Right forelimb (tissue), 1 donor: ENCODE measurements at regions not wholly inside any gene's neighbourhood (a gene's known extent, or its start where the extent isn't known, plus 50 kb on each side); places are given as distances from the start of the nearest gene placed in this dataset.
"Not testable (repeated sequence)": the region's sequence is repeated elsewhere in the genome, so short reads cannot be mapped to it uniquely, and the experiment has no call there.

ENCODE experiments used
- DNase-seq: peaks from one replicate; pipeline ENCODE4 v3.0.0-alpha.2; 2018

DNA sequence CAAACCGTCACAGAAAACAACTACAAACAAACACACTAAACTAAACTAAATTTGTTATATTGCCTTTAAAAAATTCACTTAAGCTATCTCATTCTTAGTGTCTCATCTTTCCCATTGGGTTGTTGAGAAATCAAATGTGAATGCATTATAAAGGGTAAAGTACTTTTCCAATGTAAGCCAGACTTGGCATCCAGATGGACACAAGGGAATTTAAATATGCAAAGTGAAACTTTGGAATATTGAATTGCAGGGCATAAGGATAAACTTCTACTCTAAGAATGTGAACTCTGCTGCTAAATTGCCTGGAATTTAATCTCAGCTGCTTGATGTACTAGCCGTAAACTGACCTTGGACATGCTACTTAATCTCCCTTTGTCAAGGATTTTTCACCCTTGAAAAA lies 1554.6 kb downstream of the CDH8 start:
- no peak for DNase-seq

DNA sequence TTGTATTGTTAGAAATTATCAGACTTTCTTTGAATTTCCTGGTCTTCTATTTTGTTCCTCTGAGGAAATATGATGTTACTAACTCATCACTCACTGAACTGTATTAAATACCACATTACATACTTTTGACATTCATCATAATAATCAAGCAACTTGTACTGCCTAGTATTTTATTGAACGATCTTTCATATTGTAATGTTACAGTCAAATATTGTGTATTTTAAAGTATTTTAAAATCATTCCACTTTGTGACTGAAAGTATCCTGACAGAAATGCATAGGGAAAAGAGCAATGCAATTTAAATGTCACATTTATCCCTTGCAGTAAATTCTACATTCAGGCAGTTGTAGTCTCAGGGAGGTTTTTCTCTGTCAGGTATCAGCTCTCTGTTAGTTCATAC lies 1557.4 kb downstream of the CDH8 start:
- DNase-seq, result no peak

DNA sequence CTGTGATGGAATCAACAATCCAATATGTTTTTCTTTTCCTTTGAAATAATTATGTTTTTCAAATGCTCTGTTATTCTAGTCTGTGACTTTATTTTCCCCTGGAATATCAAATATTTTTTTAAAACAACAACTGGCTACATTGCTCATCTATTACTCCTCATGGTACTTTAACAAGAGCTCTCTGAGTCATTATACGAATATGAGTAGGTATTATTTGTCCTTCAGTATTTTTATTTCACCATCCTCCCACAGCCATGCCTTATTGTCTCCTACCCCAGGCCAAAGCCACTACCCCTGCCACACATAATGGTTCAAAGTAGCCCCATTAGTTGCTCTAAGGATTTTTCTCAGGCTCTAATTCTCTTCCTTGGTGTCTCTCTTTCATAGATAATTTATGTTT lies 1572.3 kb downstream of the CDH8 start:
- DNase-seq, result no peak

DNA sequence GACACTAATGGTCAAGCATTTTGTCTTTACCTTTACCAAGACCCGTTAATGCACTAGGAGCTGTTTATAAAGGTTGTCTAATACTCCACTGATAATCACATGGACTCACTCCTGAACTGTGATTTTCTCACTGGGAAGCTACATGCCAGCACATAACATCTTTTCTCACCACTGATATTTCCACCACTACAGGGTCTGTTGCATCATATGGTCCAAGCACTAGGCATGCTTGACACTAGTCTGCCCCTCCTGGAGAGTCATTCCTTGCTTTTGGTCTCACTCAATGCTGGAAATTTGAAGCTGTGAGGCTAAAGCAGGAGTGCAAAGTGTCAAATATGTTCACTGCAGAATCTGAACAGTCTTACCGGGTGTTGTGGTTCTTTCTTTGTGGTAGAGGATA lies 1576.8 kb downstream of the CDH8 start:
- DNase-seq, result no peak

DNA sequence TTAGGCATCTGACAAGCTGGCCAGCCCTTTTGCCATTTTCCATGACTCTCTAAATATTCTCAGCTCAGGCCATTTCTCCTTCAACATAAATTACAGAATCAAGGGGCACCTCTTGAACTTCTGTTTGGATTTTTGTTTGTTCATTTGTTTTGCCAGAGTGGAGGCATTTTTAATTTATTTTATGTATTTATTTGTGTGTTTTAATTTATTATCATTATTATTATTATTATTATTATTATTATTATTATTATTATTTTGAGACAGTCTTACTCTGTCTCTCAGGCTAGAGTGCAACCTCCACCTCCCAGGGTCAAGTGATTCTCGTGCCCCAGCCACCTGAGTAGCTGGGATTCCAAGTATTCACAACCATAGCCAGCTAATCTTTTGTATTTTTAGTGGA lies 1578.0 kb downstream of the CDH8 start:
- no peak for DNase-seq

DNA sequence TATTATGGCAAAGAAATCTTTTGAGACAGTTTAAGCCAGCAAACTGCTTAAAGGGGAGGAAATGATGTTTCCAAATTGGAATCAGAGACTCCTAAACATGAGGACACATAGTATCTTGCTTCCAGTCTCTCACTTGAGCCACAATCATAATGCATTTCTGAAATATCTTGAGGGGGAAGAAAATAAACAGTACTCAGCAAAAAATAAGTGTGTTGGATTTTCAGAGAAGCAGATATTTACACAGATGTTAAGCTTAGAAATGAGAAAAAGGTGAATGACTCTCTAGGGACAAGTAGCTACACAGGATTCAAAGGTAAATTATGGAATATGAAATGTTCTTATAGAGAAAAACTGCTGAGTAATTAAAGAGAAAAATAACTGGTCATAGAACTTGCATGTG lies 1583.6 kb downstream of the CDH8 start:
- no peak for DNase-seq

DNA sequence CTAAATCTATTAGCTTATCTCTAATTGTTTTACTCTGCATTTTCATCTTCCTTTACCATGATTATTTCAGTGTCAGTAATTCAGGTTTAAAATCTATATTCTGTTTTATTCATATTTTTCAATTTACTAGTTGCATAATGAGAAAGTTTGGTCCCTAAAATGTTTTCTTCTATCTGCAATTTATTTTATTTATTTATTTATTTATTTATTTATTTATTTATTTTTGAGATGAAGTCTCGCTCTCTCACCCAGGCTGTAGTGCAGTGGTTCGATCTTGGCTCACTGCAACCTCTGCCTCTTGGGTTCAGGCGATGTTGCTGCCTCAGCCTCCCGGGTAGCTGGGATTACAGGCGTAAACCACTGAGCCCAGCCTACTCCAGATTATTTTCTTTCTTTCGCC lies 1597.3 kb downstream of the CDH8 start:
- no peak for DNase-seq

DNA sequence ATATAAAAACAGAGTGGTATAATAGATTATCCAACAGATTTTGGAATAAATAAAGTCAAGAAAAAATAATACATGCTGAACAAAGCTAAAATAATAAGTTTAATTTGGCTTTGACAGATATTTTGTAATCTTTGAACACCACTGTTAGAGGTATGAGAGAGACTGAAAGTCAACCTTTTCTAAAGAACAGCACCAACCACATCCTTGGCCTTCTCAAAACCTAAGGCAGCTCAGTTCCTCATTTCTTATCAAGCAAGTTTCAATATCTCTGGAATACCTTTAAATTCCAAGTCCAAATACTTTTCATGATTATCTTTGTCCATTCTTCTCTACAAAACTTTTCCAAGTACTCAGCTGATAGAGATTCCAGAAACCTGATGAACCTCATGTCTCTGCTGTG lies 1603.8 kb downstream of the CDH8 start:
- DNase-seq, result no peak

DNA sequence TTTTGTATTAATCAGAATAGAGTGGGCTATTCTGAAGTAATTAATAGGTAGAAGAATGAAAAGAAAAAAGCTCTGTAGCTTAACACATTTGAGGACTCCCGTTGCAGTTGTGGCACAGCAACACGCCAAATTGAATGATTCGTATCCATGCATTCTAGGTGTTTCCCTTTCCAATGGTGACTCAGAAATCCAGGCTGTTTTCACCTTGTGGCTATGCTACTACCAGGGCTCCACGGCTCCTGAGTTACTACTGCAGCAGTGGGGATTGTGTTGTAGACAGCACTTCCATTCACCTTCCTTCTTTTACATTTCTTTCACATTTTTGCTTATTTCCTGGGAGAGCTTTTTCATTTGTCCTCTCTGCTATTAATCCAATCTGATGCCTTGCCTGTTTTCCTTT lies 1616.4 kb downstream of the CDH8 start:
- no peak for DNase-seq

DNA sequence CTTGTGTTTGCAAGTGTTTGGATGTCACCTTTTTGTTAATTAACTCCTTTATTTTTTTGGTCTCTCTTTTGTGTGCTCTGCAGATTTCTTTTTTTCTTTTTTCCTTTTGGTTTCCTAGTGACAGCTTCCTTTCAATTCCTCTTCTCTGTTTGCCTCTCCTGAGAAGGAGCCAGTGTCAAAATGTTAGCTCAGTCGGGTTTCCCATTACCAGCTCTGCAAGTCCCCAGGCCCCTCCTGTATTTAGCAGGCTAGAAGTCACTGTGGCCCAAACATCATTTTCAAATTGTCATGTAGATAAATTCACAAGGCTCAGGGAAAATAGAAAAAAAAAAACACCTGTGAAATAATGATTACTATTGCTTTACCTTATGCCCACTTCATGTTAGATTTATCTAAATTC lies 1621.6 kb downstream of the CDH8 start:
- no peak for DNase-seq

DNA sequence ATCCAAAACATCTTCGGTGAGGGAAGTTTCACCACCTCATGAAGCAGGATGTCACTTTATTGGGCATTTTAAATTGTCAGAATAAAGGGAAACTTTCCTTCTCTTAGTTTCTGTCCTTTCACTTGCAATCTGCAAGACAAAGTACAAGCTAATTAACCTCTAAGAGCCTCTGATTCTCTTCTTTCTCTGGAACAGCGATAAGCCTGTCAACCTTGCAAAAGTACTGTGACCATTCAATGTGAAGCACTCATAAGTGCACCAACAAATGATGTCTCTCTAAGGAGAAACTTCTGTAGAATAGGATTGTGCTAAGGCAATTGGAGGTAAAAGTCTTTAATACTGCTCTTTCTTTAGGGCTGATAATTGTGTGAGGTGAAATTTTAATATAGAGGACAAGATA lies 1622.3 kb downstream of the CDH8 start:
- DNase-seq, result no peak

DNA sequence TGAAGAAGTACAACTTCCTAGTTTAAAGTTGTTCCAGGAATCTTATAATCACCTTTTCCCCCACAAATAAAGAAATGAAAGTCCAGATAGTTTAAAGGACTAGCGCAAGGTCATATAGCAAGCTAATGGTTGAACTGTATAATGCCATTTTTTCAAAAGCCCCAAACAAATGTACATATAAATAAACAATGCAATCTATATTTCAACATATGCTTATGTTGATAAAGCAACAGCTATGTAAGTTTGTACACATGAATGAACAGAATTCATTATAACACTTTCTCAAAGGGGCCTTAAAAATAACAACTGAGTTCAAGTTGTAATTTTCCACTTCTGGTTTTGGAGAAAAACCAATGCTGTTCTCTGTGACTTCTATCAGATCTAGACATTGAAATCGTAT lies 1628.6 kb downstream of the CDH8 start:
- DNase-seq, result no peak

DNA sequence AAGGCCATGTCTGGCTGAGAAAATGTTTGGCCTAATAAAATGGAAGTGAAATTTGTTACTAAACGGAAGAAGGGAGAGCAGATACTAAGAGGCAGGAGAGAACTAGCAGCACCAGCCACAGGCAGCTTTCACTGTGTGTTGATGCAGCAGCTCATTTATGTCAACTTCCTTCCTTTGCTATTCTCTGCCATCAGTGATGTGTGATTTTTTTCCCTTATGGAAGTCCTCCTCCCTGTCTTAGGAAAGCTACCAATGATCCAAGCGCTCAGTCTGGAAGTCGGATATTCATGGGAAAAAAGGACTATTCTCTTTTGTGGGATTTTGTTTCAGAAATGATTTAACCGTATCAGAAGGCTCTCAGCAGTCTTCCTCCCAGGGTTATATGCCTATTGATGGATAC lies 1629.2 kb downstream of the CDH8 start:
- DNase-seq, result no peak

DNA sequence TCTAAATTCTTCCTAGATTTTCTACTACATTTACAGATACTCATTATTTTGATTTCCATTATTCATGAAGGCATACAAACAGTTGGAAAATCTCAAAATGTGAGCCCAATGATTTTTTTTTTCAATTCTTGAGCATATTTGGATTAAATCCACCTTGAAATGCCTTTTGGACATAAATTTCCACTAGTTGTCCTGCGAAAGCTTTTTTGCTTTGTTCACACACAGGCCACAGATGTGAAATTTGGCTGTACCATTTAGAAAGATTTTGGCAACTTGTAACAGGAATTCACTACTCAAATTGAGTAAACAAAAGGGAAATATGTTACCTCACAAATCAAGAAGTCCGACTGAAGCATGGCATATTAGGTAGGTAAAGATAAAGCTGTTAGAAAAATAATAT lies 1631.0 kb downstream of the CDH8 start:
- DNase-seq, result no peak

DNA sequence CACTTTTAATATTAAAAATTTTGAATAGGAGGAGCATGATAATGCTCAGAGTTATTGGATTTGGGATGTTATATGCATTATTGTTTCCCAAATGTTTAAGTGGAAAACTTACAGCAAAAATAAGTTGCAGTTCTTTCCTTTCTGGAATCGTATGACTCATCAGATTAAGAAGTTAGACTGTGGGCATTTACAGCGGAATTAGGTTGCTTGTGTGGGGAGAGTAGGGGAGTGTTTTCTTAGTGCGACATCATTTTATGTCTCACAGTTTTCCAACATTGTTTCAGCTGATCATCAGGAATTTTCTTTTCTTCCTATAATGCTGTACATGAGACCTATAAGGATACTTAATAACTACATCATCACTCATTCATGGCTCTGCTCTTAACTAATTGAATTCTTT lies 1631.8 kb downstream of the CDH8 start:
- no peak for DNase-seq

DNA sequence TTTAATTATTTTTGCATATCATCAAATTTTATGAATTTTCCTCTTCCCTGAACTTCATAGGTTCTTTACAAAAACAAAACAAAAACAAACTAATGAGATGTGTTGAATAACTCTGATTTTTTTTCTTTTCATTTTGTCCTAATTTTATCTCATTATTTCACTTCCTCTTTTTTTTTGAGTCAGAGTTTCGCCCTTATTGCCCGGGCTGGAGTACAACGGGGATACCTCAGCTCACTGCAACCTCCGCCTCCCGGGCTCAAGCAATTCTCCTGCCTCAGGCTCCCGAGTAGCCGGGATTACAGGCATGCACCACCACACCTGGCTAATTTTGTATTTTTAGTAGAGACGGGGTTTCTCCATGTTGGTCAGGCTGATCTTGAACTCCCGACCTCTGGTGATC lies 1633.3 kb downstream of the CDH8 start:
- not testable (repeated sequence) for DNase-seq

DNA sequence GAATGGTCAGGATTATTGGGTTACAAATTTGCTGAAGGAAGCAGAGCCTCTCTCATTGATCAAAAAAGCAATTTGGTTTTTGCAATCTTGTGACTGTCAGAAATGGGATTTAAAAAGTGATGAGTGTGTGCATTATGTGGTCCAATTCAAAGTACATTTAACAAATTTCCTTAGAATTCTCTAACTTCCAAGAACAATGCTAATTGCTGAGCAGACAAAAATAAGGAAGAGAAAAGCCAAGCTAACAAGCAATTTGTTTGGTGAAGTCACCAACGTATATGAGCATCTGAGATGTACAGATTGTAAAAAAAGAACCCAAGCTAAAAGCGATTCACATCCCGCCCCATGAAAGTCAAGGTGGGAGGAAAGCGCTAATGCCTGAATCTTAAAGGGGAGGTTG lies 1643.9 kb downstream of the CDH8 start:
- no peak for DNase-seq

DNA sequence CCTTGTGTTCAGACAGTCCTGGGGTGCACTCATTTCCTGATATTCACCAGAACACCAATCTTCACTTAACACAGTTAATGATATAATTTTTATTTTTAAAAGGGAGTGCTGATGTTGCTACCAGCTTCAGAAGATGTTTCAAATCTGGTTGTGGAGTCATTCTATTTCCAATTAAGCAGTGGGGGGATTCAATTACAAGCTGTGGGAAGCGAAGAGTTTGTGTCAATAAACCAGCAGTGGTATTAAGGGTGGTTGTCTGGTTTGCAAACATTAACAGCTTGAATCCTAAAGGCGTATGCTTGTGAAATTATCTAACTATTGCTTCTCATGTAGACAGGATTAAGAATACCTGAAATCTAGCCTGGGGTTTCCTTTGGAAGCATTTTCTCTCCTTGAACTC lies 1637.5 kb upstream of the GOT2 start:
- DNase-seq, result no peak

DNA sequence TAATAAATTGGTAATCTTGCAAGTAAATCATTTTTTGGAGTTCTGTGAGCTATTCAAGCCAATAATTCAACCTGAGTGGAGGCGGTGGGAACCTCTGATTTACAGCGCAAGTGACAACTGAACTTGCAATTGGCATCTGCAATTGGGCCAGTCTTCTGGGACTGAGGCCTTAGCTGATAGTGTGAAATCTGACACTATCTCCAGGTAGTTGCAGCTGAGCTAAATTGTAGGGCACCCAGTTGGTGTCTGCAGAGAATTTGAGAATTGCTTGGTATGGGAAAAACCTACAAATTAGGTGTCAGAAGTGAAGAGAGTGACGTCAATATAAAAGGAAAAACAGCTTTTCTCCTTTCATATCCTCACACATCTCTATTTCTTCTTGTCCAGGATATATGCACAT lies 1633.6 kb upstream of the GOT2 start:
- no peak for DNase-seq

DNA sequence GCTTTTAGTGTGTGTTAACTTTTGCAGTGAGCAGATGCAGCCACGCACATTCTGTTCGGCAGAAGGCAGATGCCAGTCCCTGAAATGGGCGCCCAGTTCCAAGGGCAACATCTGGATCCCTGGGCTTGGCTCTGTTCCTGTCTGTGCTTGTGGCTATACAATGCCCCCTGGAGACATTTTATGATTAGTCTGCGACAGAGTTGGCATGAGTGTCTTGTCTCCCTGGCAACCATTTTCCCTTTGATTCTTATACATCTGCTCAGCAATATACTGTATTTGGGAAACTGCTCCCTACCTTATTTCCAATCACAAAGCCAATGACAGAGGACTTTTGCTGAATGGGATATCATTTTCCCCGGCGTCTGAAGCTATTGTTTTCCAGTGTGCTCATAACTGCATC lies 1629.5 kb upstream of the GOT2 start:
- no peak for DNase-seq

DNA sequence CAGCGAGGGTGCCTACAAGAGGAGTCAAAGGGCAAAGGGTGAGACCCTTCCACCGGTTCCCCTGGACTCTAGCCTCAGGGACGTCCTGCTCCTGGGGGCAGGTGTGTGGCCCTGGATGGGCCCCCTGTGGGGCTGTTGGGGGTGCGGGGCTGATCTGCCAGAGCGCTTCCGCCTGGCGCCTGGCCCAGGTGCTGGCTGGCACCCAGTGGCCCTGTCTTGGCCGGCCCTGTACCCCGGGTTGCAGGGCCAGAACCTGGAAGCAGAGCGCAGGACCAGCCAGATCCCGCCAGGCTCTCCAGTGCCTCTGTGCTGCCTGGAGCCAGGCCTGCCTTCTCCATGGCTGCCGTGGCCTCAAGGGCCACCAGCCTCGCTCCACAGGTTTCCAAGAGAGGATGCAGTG lies 1625.8 kb upstream of the GOT2 start:
- DNase-seq, result not testable (repeated sequence)

DNA sequence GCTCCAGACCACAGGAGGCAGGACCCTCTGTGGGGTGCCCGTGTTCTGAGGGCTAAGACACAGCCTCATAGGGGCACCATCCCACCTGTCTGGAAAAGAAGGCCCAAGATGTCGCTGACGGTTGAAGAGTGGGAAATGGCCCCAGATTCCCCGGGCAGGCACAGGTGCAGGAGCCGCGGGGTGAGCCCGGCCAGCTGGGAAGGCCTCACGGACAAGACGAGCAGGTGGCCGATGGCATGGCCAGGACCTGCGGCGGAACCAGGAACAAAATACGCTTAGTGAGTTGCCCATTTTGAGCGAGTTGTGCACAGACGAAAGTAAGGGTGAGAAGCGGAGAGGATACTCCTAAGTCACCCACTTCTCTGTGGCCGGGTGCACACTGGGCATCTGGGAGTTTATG lies 1625.3 kb upstream of the GOT2 start:
- not testable (repeated sequence) for DNase-seq

DNA sequence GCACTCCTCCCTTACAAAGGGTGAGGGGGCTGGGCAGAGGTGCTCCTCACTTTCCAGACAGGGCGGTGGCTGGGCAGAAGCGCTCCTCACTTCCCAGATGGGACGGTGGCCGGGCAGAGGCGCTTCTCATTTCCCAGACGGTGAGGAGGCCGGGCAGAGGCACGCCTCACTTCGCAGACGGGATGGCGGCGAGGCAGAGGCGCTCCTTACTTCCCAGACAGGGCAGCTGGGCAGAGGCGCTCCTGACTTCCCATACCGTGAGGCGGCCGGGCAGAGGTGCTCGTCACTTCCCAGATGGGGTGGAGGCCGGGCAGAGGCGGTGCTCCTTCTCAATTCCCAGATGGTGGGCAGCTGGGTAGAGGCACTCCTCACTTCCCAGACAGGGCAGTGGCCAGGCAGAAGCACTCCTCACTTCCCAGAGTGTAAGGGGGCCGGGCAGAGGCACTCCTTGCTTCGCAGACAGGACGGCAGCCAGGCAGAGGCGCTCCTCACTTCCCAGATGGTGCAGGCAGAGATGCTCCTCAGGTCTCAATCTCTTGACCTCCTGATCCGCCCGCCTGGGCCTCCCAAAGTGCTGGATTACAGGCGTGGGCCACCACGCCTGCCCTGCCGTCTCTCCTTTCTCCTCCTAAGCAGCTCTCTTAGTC lies 1623.9 kb upstream of the GOT2 start:
- not testable (repeated sequence) for DNase-seq

DNA sequence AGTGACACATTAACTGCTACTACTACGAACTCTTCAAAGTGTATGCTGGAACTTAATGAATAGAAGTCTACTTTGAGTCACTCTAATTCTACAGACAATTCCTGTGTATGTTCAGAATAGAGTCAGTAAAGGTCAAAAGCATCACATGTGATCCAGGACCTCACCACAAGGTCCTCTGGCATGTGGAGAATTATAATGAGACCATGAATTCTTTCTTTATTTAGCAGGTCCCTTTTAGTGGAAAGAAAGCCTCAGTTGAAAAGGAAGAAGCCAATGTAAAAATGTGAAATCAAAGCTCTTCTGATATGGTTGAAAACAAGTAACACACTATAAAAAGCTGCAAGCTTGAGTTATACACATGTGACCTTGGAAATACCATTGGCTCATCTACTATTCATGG lies 1612.1 kb upstream of the GOT2 start:
- DNase-seq, result no peak

DNA sequence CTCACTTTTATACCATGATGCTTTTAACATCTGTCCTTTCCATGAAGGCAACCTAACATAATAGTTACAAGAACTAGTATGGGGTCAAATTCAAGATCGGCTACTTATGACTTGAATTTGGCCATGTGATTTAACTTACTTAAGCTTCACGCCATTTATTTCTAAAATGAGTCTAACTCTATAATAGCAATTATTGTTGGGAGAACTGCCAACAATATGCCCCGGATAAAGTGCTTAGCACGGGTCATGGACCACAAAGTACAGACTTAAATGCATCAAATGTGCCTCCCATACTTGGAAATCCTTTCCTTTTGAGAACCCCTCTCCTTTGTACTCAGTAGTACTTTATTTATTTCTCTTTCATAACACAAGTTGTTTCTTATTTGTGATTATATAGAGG lies 1603.6 kb upstream of the GOT2 start:
- DNase-seq, result no peak

DNA sequence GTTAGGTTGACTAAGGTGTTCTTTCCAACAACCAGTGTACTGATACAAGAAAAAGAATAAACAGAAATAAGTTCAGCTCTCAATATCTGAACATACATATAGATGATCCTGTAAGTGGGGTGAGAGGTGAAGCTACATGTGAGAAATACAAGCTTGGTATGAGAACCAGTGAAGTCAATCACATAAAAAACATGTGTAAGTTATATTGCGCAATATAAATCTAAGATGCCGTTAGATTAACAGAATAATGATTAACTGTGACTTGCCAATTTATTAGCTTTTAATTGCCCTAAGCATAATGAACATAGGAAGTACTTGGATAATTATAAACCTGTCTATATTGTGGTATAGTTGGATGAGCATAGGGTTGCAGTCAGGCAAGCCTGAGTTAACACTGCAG lies 1597.1 kb upstream of the GOT2 start:
- no peak for DNase-seq
